WTC11 (cell line): ENCODE measurements at regions not wholly inside any gene's neighbourhood (a gene's known extent, or its start where the extent isn't known, plus 50 kb on each side); places are given as distances from the start of the nearest gene placed in this dataset.
"Not testable (repeated sequence)": the region's sequence is repeated elsewhere in the genome, so short reads cannot be mapped to it uniquely, and the experiment has no call there.

ENCODE experiments used
- ATAC-seq: fragments of 200-7000 bp; cut with Tn5 transposase; 2 replicates; pipeline ENCODE4 v1.10.0; 2021; ENCODE audit warnings: mild to moderate bottlenecking, moderate library complexity
- CTCF ChIA-PET: fragments of 300-600 bp; sonication (Branson Sonifier 250); formaldehyde crosslinking; loops from one replicate; lab custom pipeline; 2021; ENCODE audit warnings: antibody characterized with exemption; lab: Charles Lee
- POLR2A ChIA-PET: fragments of 350-600 bp; sonication (Branson Sonifier 250); formaldehyde crosslinking; loops from one replicate; lab custom pipeline; 2021; ENCODE audit warnings: antibody characterized with exemption; lab: Charles Lee
- DNase-seq: peaks from one replicate; pipeline ENCODE4 v3.0.0; 2021; ENCODE audit warnings: low spot score
- H3K27ac Mint-ChIP-seq: 2 replicates; pipeline ENCODE4 v1.8.0; 2021; ENCODE audit warnings: mixed read lengths
- H3K27me3 Mint-ChIP-seq: 2 replicates; pipeline ENCODE4 v1.8.0; 2021; ENCODE audit warnings: low read depth, mild to moderate bottlenecking, moderate library complexity, mixed read lengths
- H3K36me3 Mint-ChIP-seq: 2 replicates; pipeline ENCODE4 v1.8.0; 2021; ENCODE audit warnings: mixed read lengths
- H3K4me1 Mint-ChIP-seq: 2 replicates; pipeline ENCODE4 v1.8.0; 2022; ENCODE audit warnings: mixed read lengths
- H3K4me3 Mint-ChIP-seq: 2 replicates; pipeline ENCODE4 v1.8.0; 2021; ENCODE audit warnings: mild to moderate bottlenecking, moderate library complexity, mixed read lengths
- H3K9me3 Mint-ChIP-seq: 2 replicates; pipeline ENCODE4 v1.8.0; 2021; ENCODE audit warnings: mixed read lengths
- EMX1 ChIP-seq: fragments of 250-450 bp; sonication (Bioruptor Pico); IDR thresholded peaks from 2 replicates; pipeline ENCODE4 v1.8.0; 2021; ENCODE audit warnings: mild to moderate bottlenecking
- GABPB1 ChIP-seq: sonication (generic); formaldehyde crosslinking; IDR thresholded peaks from 2 replicates; pipeline ENCODE4 v1.8.1; 2023; ENCODE audit warnings: mild to moderate bottlenecking, missing genetic modification reagents
- NR2C2 ChIP-seq: sonication (generic); formaldehyde crosslinking; IDR thresholded peaks from 2 replicates; pipeline ENCODE4 v1.8.0; 2022; ENCODE audit warnings: mild to moderate bottlenecking, missing genetic modification reagents
- NR3C1 ChIP-seq: sonication (generic); formaldehyde crosslinking; conservative IDR thresholded peaks from 2 replicates; pipeline ENCODE4 v1.8.1; 2023; ENCODE audit warnings: low read depth, mild to moderate bottlenecking, missing genetic modification reagents
- PRDM15 ChIP-seq: sonication (generic); formaldehyde crosslinking; IDR thresholded peaks from 2 replicates; pipeline ENCODE4 v1.8.0; 2022; ENCODE audit warnings: missing genetic modification reagents
- SMAD4 ChIP-seq: sonication (generic); formaldehyde crosslinking; IDR thresholded peaks from 2 replicates; pipeline ENCODE4 v1.8.0; 2022; ENCODE audit warnings: mild to moderate bottlenecking, missing genetic modification reagents
- TEAD1 ChIP-seq: sonication (generic); formaldehyde crosslinking; IDR thresholded peaks from 2 replicates; pipeline ENCODE4 v1.8.0; 2022; ENCODE audit warnings: mild to moderate bottlenecking, missing genetic modification reagents
- ZBTB43 ChIP-seq: sonication (generic); formaldehyde crosslinking; IDR thresholded peaks from 2 replicates; pipeline ENCODE4 v1.8.1; 2023; ENCODE audit warnings: mild to moderate bottlenecking, missing genetic modification reagents
- ZNF138 ChIP-seq: sonication (generic); formaldehyde crosslinking; conservative IDR thresholded peaks from 2 replicates; pipeline ENCODE4 v1.8.1; 2022; ENCODE audit warnings: mild to moderate bottlenecking, moderate library complexity, missing genetic modification reagents
- ZNF416 ChIP-seq: fragments of 250-450 bp; sonication (Bioruptor Pico); IDR thresholded peaks from 2 replicates; pipeline ENCODE4 v1.9.0; 2021; ENCODE audit warnings: mild to moderate bottlenecking, inconsistent platforms
- TF ChIP-seq, protein P1 (sequence below): sonication (generic); formaldehyde crosslinking; IDR thresholded peaks from 2 replicates; pipeline ENCODE4 v1.8.0; 2022; ENCODE audit warnings: mild to moderate bottlenecking, missing genetic modification reagents
- TF ChIP-seq, protein P2 (sequence below): fragments of 250-450 bp; sonication (Bioruptor Pico); conservative IDR thresholded peaks from 2 replicates; pipeline ENCODE4 v1.9.0; 2021; ENCODE audit warnings: mild to moderate bottlenecking
- TF ChIP-seq, protein P3 (sequence below): fragments of 200-600 bp; IDR thresholded peaks from 2 replicates; pipeline ENCODE4 v1.8.0; 2022; ENCODE audit warnings: antibody characterized with exemption
- TF ChIP-seq, protein P4 (sequence below): fragments of 250-450 bp; sonication (Bioruptor Pico); IDR thresholded peaks from 2 replicates; pipeline ENCODE4 v1.9.0; 2021; ENCODE audit warnings: mild to moderate bottlenecking, borderline replicate concordance

DNA sequence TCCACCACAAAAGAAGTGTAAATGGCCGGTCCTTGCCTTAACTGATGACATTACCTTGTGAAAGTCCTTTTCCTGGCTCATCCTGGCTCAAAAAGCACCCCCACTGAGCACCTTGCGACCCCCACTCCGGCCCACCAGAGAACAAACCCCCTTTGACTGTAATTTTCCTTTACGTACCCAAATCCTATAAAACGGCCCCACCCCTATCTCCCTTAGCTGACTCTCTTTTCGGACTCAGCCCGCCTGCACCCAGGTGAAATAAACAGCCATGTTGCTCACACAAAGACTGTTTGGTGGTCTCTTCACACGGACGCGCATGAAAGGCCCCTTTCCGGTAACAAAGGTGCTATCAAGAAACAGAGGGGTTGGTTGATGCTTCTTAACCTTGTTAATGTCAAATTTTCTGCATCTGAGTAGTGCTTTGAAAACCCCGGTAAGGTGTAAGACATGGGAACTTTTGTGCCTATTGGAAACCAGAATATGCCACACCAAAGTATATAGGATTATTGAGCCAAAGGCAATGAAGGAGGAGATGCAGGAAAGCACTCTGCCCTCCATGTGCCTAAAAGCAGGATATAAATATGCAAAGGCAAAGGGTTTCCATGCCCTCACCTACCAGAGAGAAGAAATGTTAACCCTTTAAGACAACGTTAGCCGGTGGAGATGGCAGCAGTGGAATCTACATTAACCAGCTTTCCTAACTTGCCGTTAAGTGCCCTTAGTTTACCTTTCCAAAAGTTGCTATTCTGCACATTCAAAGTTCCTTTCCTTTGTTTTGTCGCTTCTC, 105.4 kb upstream of the LDB2 start:
- Mint-ChIP-seq H3K27ac (peak overlapping the region; percentile 94), H3K4me1 (peaks cover 16% of the 10 kb centered on the region), H3K9me3 (peaks cover 10% of the 10 kb centered on the region), H3K36me3 (peaks cover 13% of the 10 kb centered on the region), H3K4me3 (peak overlapping the region; percentile 38)
- TF ChIP-seq, protein P1, sequence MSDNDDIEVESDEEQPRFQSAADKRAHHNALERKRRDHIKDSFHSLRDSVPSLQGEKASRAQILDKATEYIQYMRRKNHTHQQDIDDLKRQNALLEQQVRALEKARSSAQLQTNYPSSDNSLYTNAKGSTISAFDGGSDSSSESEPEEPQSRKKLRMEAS (CRISPR knock-in tag): 0 out of 2 replicates have a peak, but pooled peaks have one; percentile 19
- TF ChIP-seq, protein P2, sequence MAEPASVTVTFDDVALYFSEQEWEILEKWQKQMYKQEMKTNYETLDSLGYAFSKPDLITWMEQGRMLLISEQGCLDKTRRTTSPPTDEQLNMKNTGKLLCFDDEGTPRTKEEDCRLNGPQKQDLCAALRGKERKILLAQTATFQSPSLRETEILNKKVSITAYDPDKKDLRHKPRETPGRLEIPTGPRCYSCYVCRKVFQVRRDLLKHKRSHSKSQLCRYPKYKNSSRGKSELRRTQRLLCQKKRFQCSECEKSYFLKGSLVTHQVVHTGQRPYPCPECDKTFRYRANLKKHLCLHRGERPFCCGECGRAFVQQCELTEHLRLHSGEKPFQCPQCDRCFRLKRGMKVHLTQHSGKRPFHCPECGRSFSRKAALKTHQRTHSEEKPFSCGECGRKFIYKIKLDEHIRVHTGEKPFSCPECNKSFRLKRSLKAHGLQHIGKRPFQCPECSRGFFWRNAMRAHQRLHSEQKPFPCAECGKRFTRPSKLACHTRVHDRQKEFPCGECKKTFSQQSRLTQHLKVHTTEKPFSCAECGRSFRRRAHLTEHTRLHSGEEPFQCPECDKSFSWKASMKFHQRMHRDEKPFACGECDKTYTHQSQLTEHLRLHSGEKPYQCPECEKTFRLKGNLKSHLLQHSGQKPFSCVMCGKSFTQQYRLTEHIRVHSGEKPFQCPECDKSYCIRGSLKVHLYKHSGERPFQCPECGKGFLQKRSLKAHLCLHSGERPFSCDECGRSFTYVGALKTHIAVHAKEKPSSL (CRISPR knock-in tag): 0 out of 2 replicates have a peak, but pooled peaks have one; percentile 5
- ATAC-seq: peak; percentile 81
- ChIA-PET CTCF (interaction anchor here (1.1 to 1.4 kb wide), 3 partner anchors 8 to 444 kb away, joined by 3 to 4 read pairs (median 4); no protein-coding TSS in a partner anchor), POLR2A (interaction anchor here (1.8 kb wide), 1 partner anchor 8 kb away, joined by 5 read pairs; no protein-coding TSS in a partner anchor)
- H3K27me3 Mint-ChIP-seq, DNase-seq: not testable (repeated sequence)

GRCh38 chr4:16995451-16995850, 97.0 kb upstream of the LDB2 start:
- peaks cover 12% of the 10 kb centered on the region for H3K27me3 Mint-ChIP-seq
- H3K27ac Mint-ChIP-seq: peak overlapping the region; percentile 61
- peaks cover 35% of the 10 kb centered on the region for H3K36me3 Mint-ChIP-seq
- H3K4me3 Mint-ChIP-seq: peak overlapping the region; percentile 37; the same call in 1 of the 2 replicates
- H3K9me3 Mint-ChIP-seq: peaks cover 30% of the 10 kb centered on the region
- peaks cover 70% of the 10 kb centered on the region for H3K4me1 Mint-ChIP-seq
- no peak for DNase-seq
- ChIA-PET CTCF (interaction anchor here (0.7 to 1.2 kb wide), 4 partner anchors 9 to 79 kb away, joined by 3 to 4 read pairs (median 4); no protein-coding TSS in a partner anchor), POLR2A (interaction anchor here (1.1 kb wide), 1 partner anchor 10 kb away, joined by 5 read pairs; no protein-coding TSS in a partner anchor)
- ATAC-seq: peak; percentile 84
- TF ChIP-seq TEAD1 (peak; percentile 83; the same call in 1 of the 2 replicates), EMX1 (CRISPR knock-in tag) (no peak)

DNA sequence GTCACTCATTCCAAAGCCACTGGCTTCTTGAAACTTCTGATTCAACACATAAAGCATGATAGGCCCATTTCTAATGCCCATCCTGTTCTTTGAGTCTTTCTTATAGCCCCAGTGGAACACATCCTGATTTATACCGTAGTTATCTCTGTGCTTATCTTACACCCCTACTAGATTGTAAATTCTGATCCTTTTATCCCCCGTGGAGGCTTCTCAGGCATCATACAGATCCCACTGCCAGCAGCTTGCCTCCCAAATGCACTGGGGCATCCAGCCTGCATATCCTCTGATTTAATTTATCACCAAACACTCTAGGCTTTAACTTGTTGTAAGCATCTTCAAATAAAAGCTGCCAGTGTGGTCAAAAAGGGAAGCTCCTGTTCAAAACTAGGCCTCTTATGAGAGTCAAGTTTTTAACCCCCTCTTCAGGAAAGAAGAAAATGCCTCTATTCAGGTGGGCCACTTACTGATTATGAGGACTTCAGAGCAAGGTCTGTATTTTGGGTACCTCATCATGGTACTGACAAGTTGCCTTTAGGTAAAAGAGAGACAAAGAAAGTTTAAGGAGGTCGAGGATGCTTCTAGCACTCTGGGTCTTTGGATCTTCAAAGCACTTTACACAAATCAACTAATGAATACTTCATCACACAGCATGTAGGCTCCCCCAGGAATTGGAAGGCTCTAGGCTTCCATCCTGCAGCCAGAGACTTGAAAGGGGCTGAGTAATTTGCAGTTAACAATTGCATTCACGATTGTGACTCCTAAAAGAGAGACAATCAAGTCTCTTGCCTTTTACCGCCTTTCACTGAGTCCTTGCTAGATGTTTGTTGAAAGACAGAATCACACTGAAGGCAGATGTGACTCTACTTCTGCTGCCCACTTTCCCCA, 95.8 kb upstream of the LDB2 start:
- peaks cover 23% of the 10 kb centered on the region for H3K9me3 Mint-ChIP-seq
- peaks cover 63% of the 10 kb centered on the region for H3K4me1 Mint-ChIP-seq
- peaks cover 26% of the 10 kb centered on the region for H3K36me3 Mint-ChIP-seq
- DNase-seq: no peak
- H3K27ac Mint-ChIP-seq: peak overlapping the region; percentile 43; the same call in 1 of the 2 replicates
- H3K4me3 Mint-ChIP-seq: no peak overlapping the region
- H3K27me3 Mint-ChIP-seq: peaks cover 8% of the 10 kb centered on the region
- POLR2A ChIA-PET: no interaction called here
- ATAC-seq: peak; percentile 65
- CTCF ChIA-PET: no interaction called here
- TF ChIP-seq, protein P3, sequence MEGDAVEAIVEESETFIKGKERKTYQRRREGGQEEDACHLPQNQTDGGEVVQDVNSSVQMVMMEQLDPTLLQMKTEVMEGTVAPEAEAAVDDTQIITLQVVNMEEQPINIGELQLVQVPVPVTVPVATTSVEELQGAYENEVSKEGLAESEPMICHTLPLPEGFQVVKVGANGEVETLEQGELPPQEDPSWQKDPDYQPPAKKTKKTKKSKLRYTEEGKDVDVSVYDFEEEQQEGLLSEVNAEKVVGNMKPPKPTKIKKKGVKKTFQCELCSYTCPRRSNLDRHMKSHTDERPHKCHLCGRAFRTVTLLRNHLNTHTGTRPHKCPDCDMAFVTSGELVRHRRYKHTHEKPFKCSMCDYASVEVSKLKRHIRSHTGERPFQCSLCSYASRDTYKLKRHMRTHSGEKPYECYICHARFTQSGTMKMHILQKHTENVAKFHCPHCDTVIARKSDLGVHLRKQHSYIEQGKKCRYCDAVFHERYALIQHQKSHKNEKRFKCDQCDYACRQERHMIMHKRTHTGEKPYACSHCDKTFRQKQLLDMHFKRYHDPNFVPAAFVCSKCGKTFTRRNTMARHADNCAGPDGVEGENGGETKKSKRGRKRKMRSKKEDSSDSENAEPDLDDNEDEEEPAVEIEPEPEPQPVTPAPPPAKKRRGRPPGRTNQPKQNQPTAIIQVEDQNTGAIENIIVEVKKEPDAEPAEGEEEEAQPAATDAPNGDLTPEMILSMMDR: no peak
- no peak for TF ChIP-seq NR2C2 (CRISPR knock-in tag)
- TF ChIP-seq ZNF138 (CRISPR knock-in tag): no peak
- TF ChIP-seq ZNF416 (CRISPR knock-in tag): no peak
- no peak for TF ChIP-seq PRDM15 (CRISPR knock-in tag)
- no peak for TF ChIP-seq ZBTB43 (CRISPR knock-in tag)
- TF ChIP-seq, protein P4, sequence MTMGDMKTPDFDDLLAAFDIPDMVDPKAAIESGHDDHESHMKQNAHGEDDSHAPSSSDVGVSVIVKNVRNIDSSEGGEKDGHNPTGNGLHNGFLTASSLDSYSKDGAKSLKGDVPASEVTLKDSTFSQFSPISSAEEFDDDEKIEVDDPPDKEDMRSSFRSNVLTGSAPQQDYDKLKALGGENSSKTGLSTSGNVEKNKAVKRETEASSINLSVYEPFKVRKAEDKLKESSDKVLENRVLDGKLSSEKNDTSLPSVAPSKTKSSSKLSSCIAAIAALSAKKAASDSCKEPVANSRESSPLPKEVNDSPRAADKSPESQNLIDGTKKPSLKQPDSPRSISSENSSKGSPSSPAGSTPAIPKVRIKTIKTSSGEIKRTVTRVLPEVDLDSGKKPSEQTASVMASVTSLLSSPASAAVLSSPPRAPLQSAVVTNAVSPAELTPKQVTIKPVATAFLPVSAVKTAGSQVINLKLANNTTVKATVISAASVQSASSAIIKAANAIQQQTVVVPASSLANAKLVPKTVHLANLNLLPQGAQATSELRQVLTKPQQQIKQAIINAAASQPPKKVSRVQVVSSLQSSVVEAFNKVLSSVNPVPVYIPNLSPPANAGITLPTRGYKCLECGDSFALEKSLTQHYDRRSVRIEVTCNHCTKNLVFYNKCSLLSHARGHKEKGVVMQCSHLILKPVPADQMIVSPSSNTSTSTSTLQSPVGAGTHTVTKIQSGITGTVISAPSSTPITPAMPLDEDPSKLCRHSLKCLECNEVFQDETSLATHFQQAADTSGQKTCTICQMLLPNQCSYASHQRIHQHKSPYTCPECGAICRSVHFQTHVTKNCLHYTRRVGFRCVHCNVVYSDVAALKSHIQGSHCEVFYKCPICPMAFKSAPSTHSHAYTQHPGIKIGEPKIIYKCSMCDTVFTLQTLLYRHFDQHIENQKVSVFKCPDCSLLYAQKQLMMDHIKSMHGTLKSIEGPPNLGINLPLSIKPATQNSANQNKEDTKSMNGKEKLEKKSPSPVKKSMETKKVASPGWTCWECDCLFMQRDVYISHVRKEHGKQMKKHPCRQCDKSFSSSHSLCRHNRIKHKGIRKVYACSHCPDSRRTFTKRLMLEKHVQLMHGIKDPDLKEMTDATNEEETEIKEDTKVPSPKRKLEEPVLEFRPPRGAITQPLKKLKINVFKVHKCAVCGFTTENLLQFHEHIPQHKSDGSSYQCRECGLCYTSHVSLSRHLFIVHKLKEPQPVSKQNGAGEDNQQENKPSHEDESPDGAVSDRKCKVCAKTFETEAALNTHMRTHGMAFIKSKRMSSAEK (CRISPR knock-in tag): no peak
- no peak for TF ChIP-seq GABPB1 (CRISPR knock-in tag)
- TF ChIP-seq NR3C1: no peak
- no peak for TF ChIP-seq SMAD4 (CRISPR knock-in tag)
